Jurkat, Clone E6-1 (cell line): ENCODE measurements at regions not wholly inside any gene's neighbourhood (a gene's known extent, or its start where the extent isn't known, plus 50 kb on each side); places are given as distances from the start of the nearest gene placed in this dataset.

Experiments
- DNase-seq: peaks from one replicate; pipeline ENCODE4 v3.0.0-alpha.2; 2011; ENCODE audit warnings: low read depth, low spot score
- H3K4me3 ChIP-seq: 2 replicates; pipeline ENCODE4 v1.5.1; 2011; ENCODE audit warnings: mild to moderate bottlenecking, low read length, control low read depth, moderate library complexity

GRCh38 chr10:89875557-89875956, 174.2 kb downstream of the KIF20B start:
- DNase-seq, result no peak
- no peak overlapping the region for H3K4me3 ChIP-seq

GRCh38 chr10:89879121-89879520, 177.7 kb downstream of the KIF20B start:
- DNase-seq, result no peak
- H3K4me3 ChIP-seq, result no peak overlapping the region

GRCh38 chr10:89887406-89887805, 186.0 kb downstream of the KIF20B start:
- no peak overlapping the region for H3K4me3 ChIP-seq
- no peak for DNase-seq

GRCh38 chr10:89887830-89888229, 186.4 kb downstream of the KIF20B start:
- no peak overlapping the region for H3K4me3 ChIP-seq
- DNase-seq, result no peak

- no peak overlapping the region for H3K4me3 ChIP-seq
- DNase-seq, result no peak
Observed at GRCh38 chr10:89888321-89889070, 187.1 kb downstream of the KIF20B start.

GRCh38 chr10:89889606-89890005, 188.2 kb downstream of the KIF20B start:
- no peak overlapping the region for H3K4me3 ChIP-seq
- no peak for DNase-seq

- no peak for DNase-seq
- no peak overlapping the region for H3K4me3 ChIP-seq
Observed at GRCh38 chr10:89891006-89891535, 189.7 kb downstream of the KIF20B start.

DNA sequence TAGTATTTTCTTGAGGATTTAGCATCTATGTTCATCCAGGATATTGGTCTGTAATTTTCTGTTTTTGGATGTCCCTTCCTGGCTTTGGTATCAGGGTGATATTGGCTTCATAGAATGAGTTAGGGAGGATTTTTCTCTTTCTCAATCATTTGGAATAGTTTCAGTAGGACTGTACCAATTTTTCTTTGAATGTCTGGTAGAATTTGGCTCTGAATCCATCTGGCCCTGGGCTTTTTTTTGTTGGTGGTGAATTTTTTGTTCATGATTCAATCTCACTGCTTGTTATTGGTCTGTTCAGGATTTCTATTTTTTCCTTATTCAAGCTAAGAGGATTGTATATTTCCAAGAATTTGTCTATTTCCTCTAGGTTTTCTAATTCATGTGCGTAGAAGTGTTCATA, 192.7 kb downstream of the KIF20B start:
- no peak for DNase-seq

DNA sequence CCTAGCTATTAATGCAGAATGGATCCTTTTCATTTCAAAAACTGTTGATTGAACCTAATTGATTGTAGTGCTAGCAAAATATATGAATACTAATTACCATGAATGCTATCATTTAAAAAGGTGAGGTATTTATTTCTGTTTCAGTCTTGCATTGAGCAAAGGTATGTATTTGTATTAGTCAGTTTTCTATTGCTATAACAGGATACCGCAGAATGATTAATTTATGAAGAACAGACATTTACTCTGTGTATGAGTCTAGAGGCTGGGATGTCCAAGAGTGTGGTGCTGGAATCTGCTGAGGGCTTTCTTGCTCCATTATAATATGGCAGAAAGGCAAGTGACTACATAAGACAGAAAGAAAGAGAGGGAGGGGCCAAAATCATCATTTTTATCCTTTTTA, 199.2 kb downstream of the KIF20B start:
- DNase-seq, result no peak
- H3K4me3 ChIP-seq, result no peak overlapping the region

More for the DNA sequence above, 192.7 kb downstream of the KIF20B start:
- H3K4me3 ChIP-seq, result no peak overlapping the region

DNA sequence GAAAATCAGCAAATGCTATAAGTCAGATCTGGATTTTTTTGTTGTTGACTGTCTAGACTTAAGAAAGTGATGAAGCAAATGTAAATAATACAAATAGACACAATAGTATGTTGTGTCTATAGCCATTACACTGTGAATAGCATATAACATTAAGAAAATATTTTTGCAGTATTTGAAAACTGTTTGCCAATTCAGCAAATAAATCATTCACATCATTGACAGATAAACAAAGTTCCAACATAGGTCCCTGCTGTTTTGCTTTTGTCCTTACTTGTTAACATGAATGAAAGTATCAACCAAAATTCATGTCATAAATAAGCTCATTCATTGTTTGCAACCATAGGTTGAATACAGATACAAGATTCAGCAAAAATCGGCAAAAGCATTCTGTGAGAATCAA, 200.5 kb downstream of the KIF20B start:
- DNase-seq, result no peak
- no peak overlapping the region for H3K4me3 ChIP-seq

DNA sequence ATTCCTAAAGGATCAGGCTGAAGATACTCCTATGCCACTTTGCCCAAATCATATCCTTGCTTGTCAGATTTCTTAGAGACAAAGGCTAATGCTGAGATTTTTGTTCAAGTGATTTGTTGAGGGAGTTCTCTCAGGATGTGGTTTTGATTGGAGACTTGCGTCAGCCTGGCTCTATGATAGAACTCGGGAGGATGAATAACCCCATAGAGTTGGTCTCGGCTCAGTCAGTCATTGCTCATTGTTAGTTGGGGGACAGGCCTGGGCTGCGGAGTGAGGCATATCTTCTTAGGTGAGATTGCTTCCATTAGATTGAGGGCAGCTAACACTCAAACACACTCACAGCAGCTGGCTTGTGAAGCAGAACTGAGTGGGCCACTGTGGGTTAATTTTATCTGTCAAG, 203.4 kb downstream of the KIF20B start:
- peak; percentile 12 for DNase-seq
- no peak overlapping the region for H3K4me3 ChIP-seq

GRCh38 chr10:89909752-89910151, 208.4 kb downstream of the KIF20B start:
- DNase-seq, result no peak
- no peak overlapping the region for H3K4me3 ChIP-seq

DNA sequence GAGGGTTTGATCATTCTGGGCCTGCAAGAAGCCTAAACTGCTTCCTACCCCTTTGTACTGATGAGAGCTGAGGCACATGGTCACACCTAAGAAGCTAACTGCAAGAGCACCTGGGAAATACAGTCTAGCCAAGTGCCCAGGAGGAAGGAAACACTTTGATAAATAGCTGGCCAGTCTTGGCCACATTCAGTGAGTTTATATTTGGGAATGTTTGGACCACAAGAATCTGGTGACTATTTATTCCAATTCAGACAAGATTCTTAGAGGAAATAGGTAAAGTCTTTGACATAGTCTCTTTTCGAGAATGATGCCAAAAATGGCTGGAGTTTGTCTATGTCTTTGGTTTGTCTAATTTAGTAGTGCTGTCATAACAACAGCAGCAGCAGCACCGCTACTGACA, 213.6 kb downstream of the KIF20B start:
- DNase-seq, result no peak
- no peak overlapping the region for H3K4me3 ChIP-seq

DNA sequence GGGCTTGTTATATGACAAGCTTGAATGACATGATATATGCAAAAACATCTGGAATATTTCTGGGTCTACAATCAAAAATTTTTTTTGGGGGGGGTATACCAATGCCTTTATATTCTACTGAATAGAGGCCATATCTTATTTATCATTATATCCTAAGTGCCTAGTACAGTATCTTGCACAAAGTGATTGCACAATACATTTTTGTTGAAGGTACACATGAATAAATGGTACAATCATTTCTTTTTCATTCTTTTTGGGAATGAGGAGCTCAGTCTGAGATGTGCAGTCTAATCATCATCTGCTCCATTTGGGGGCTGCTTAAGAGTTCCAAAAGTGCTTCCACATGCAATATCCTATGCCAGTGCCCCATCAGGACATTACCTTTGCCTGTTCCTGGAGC, 214.6 kb downstream of the KIF20B start:
- H3K4me3 ChIP-seq, result no peak overlapping the region
- no peak for DNase-seq

- no peak for DNase-seq
- no peak overlapping the region for H3K4me3 ChIP-seq
Observed at GRCh38 chr10:89916468-89917215, 215.3 kb downstream of the KIF20B start.

GRCh38 chr10:89921403-89921802, 220.0 kb downstream of the KIF20B start:
- no peak for DNase-seq
- H3K4me3 ChIP-seq, result no peak overlapping the region

DNA sequence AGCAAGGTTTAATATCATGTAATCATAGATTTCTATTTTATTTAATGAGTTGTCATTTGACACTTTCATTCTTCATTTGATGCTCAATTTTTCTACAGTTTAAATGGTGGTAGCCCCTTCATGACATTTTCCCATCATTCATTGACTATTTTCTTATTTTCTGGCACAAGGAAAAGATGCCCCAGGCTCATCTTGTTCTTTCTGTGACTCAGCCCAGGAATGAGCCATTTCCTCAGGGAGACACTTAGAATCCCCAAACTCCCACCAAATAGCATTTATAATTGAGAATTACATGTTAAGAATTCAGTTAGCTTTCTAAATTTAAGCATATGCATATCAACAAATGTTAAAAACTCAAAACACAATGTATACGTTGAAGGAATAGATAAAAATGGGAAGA, 222.3 kb downstream of the KIF20B start:
- H3K4me3 ChIP-seq, result no peak overlapping the region
- DNase-seq, result no peak

GRCh38 chr10:89924261-89924660, 222.9 kb downstream of the KIF20B start:
- DNase-seq, result no peak

DNA sequence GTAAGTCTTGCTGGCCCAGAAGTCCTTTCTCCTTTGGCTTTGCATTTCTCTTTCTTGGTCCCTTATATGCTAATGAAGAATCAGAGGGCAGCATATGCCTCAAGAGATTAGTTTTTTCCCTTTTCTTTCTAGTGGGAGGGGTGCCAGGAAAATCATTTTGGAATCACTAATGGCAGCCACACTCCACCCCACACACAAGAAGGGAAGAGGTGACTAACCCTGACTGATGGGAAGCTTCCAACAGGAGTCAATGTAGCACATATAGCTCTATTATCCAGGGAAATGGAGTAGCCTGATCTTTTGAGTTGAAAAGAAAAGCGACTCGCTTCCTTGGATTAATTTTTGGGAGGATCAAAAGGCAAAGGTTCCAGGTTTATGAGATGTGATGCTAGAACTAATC, 225.3 kb downstream of the KIF20B start:
- no peak for DNase-seq
- H3K4me3 ChIP-seq, result no peak overlapping the region

More at GRCh38 chr10:89924261-89924660, 222.9 kb downstream of the KIF20B start:
- no peak overlapping the region for H3K4me3 ChIP-seq

GRCh38 chr10:89929282-89930026, 228.1 kb downstream of the KIF20B start:
- no peak overlapping the region for H3K4me3 ChIP-seq
- no peak for DNase-seq
